MM.1S (cell line): ENCODE measurements at regions not wholly inside any gene's neighbourhood (a gene's known extent, or its start where the extent isn't known, plus 50 kb on each side); places are given as distances from the start of the nearest gene placed in this dataset.

Source experiments
- DNase-seq: peaks from one replicate; pipeline ENCODE4 v3.0.0-alpha.2; 2015
- H2AFZ ChIP-seq: fragments of 300-600 bp; sonication (generic); 2 replicates; pipeline ENCODE4 v1.6.0; 2016; ENCODE audit warnings: antibody characterized with exemption, low read length
- H3F3A ChIP-seq: fragments of 300-600 bp; sonication (generic); 2 replicates; pipeline ENCODE4 v1.6.1; 2016; ENCODE audit warnings: mild to moderate bottlenecking, antibody characterized with exemption, low read length, moderate library complexity, mixed read lengths; ENCODE audit not compliant: insufficient read depth
- H3K27ac ChIP-seq: fragments of 300-600 bp; sonication (generic); 2 replicates; pipeline ENCODE4 v1.5.1; 2016; ENCODE audit warnings: mild to moderate bottlenecking, low read length
- H3K27me3 ChIP-seq: fragments of 300-600 bp; sonication (generic); replicated peaks from 2 replicates; pipeline ENCODE4 v1.6.0; 2016; ENCODE audit warnings: low read length; ENCODE audit not compliant: insufficient read depth
- H3K36me3 ChIP-seq: fragments of 300-600 bp; sonication (generic); replicated peaks from 2 replicates; pipeline ENCODE4 v1.6.1; 2016; ENCODE audit warnings: mild to moderate bottlenecking, low read length, mixed read lengths; ENCODE audit not compliant: insufficient read depth
- H3K4me1 ChIP-seq: fragments of 300-600 bp; sonication (generic); 2 replicates; pipeline ENCODE4 v1.6.1; 2016; ENCODE audit warnings: low read length, mixed read lengths
- H3K4me2 ChIP-seq: fragments of 300-600 bp; sonication (generic); 2 replicates; pipeline ENCODE4 v1.6.0; 2016; ENCODE audit warnings: low read depth, low read length
- H3K4me3 ChIP-seq: fragments of 300-600 bp; sonication (generic); 2 replicates; pipeline ENCODE4 v1.5.1; 2016; ENCODE audit warnings: low read length, mixed read lengths
- H3K79me2 ChIP-seq: fragments of 300-600 bp; sonication (generic); 2 replicates; pipeline ENCODE4 v1.6.1; 2016; ENCODE audit warnings: mixed run types, low read length, mixed read lengths
- H3K9ac ChIP-seq: fragments of 300-600 bp; sonication (generic); 2 replicates; pipeline ENCODE4 v1.6.1; 2016; ENCODE audit warnings: low read length, mixed read lengths
- H3K9me2 ChIP-seq: fragments of 300-600 bp; sonication (generic); replicated peaks from 2 replicates; pipeline ENCODE4 v1.6.1; 2016; ENCODE audit warnings: mild to moderate bottlenecking, low read length, mixed read lengths; ENCODE audit not compliant: insufficient read depth
- H3K9me3 ChIP-seq: fragments of 300-600 bp; sonication (generic); replicated peaks from 2 replicates; pipeline ENCODE4 v1.6.1; 2016; ENCODE audit warnings: mild to moderate bottlenecking, low read length, mixed read lengths; ENCODE audit not compliant: insufficient read depth
- H4K20me1 ChIP-seq: fragments of 300-600 bp; sonication (generic); 2 replicates; pipeline ENCODE4 v1.6.1; 2016; ENCODE audit warnings: mild to moderate bottlenecking, low read length, moderate library complexity, mixed read lengths; ENCODE audit not compliant: insufficient read depth
- EZH2 ChIP-seq: fragments of 300-600 bp; sonication (generic); optimal IDR thresholded peaks from 2 replicates; pipeline ENCODE3; 2017; ENCODE audit warnings: low read depth, mild to moderate bottlenecking, antibody characterized with exemption, low read length, mixed read lengths
- EZH2phosphoT487 ChIP-seq: fragments of 300-600 bp; sonication (generic); IDR thresholded peaks from 2 replicates; pipeline ENCODE4 v1.6.1; 2018; ENCODE audit warnings: antibody characterized with exemption, low read length
- TF ChIP-seq, protein P1 (sequence below): fragments of 300-600 bp; sonication (generic); IDR thresholded peaks from 2 replicates; pipeline ENCODE4 v1.5.1; 2016; ENCODE audit warnings: antibody characterized with exemption, low read length, mixed read lengths

GRCh38 chr20:12399110-12399836 lies 481.6 kb downstream of the BTBD3 start:
- no peaks in the 10 kb centered on the region for H3K9me3 ChIP-seq
- TF ChIP-seq, protein P1, sequence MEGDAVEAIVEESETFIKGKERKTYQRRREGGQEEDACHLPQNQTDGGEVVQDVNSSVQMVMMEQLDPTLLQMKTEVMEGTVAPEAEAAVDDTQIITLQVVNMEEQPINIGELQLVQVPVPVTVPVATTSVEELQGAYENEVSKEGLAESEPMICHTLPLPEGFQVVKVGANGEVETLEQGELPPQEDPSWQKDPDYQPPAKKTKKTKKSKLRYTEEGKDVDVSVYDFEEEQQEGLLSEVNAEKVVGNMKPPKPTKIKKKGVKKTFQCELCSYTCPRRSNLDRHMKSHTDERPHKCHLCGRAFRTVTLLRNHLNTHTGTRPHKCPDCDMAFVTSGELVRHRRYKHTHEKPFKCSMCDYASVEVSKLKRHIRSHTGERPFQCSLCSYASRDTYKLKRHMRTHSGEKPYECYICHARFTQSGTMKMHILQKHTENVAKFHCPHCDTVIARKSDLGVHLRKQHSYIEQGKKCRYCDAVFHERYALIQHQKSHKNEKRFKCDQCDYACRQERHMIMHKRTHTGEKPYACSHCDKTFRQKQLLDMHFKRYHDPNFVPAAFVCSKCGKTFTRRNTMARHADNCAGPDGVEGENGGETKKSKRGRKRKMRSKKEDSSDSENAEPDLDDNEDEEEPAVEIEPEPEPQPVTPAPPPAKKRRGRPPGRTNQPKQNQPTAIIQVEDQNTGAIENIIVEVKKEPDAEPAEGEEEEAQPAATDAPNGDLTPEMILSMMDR: no peak
- TF ChIP-seq EZH2phosphoT487: no peak
- no peak for TF ChIP-seq EZH2
- H3K9me2 ChIP-seq: no peaks in the 10 kb centered on the region
- no peaks in the 10 kb centered on the region for H3F3A ChIP-seq
- no peak overlapping the region for H3K4me2 ChIP-seq
- no peaks in the 10 kb centered on the region for H3K27me3 ChIP-seq
- H3K4me3 ChIP-seq: no peak overlapping the region
- H3K9ac ChIP-seq: no peak overlapping the region
- no peak overlapping the region for H2AFZ ChIP-seq
- H4K20me1 ChIP-seq: no peaks in the 10 kb centered on the region
- no peaks in the 10 kb centered on the region for H3K36me3 ChIP-seq
- no peaks in the 10 kb centered on the region for H3K4me1 ChIP-seq
- no peak overlapping the region for H3K27ac ChIP-seq
- no peak for DNase-seq
- H3K79me2 ChIP-seq: no peaks in the 10 kb centered on the region

DNA sequence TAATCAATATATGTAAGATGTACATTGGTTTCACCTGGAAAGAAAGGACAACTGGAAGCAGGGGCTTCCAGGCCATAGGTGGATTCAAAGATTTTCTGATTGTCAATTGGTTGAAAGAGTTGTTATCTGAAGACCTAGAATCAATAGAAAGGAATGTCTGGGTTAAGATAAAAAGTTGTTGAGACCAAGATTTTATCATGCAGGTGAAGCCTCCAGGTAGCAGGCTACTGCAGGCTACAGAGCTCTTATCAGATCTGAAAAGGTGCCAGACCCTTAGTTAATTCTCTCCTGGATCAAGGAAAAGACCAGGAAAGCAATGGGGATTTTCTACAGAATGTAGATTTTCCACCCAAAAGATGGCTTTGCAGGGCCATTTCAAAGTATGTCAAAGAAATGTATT lies 487.2 kb downstream of the BTBD3 start:
- Histone ChIP-seq H3K36me3 (no peaks in the 10 kb centered on the region), H3K27ac (no peak overlapping the region), H4K20me1 (no peaks in the 10 kb centered on the region), H3K4me3 (no peak overlapping the region), H3K9me3 (no peaks in the 10 kb centered on the region), H3K9me2 (no peaks in the 10 kb centered on the region), H3F3A (no peaks in the 10 kb centered on the region), H2AFZ (no peak overlapping the region), H3K4me2 (no peak overlapping the region), H3K4me1 (no peaks in the 10 kb centered on the region), H3K79me2 (no peaks in the 10 kb centered on the region), H3K27me3 (no peaks in the 10 kb centered on the region), H3K9ac (no peak overlapping the region)
- DNase-seq: no peak
- TF ChIP-seq, protein P1: no peak
- TF ChIP-seq EZH2phosphoT487 (no peak), EZH2 (no peak)

DNA sequence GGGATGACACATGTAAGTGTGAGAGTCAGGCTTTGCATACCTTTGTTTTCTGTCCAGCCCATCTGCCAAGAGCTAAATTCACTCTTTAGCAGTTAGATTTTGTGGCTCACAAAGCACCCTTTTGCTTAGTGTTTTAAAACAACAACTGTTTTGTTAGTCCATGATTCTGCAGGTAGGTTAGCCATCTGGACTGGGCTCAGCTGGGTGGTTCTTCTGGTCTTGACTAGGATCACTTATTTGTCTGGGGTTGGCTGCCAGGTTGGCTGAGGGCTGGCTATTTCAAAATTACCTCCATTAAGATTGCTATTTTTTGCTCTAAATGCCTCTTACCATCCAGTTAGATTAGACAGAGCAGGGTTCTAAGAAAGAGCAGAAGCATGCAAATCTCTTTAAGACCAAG lies 489.3 kb downstream of the BTBD3 start:
- TF ChIP-seq, protein P1: no peak
- TF ChIP-seq EZH2phosphoT487 (no peak), EZH2 (no peak)

More for the DNA sequence above, 489.3 kb downstream of the BTBD3 start:
- no peak overlapping the region for H3K4me2 ChIP-seq
- H3K9me2 ChIP-seq: no peaks in the 10 kb centered on the region
- no peak for DNase-seq
- H3F3A ChIP-seq: no peaks in the 10 kb centered on the region
- no peaks in the 10 kb centered on the region for H4K20me1 ChIP-seq
- 0 out of 2 replicates have a peak, but pooled peaks cover 8% of the 10 kb centered on the region for H3K4me1 ChIP-seq
- H3K36me3 ChIP-seq: no peaks in the 10 kb centered on the region
- no peak overlapping the region for H3K4me3 ChIP-seq
- H3K79me2 ChIP-seq: no peaks in the 10 kb centered on the region
- no peak overlapping the region for H3K27ac ChIP-seq
- no peak overlapping the region for H2AFZ ChIP-seq
- H3K27me3 ChIP-seq: no peaks in the 10 kb centered on the region
- H3K9ac ChIP-seq: no peak overlapping the region
- no peaks in the 10 kb centered on the region for H3K9me3 ChIP-seq
